GDM1 (cell line): ENCODE measurements at regions not wholly inside any gene's neighbourhood (a gene's known extent, or its start where the extent isn't known, plus 50 kb on each side); places are given as distances from the start of the nearest gene placed in this dataset.

Experiments used
- DNase-seq: peaks from one replicate; lab custom pipeline; 2025; lab: John Stamatoyannopoulos, UW

DNA sequence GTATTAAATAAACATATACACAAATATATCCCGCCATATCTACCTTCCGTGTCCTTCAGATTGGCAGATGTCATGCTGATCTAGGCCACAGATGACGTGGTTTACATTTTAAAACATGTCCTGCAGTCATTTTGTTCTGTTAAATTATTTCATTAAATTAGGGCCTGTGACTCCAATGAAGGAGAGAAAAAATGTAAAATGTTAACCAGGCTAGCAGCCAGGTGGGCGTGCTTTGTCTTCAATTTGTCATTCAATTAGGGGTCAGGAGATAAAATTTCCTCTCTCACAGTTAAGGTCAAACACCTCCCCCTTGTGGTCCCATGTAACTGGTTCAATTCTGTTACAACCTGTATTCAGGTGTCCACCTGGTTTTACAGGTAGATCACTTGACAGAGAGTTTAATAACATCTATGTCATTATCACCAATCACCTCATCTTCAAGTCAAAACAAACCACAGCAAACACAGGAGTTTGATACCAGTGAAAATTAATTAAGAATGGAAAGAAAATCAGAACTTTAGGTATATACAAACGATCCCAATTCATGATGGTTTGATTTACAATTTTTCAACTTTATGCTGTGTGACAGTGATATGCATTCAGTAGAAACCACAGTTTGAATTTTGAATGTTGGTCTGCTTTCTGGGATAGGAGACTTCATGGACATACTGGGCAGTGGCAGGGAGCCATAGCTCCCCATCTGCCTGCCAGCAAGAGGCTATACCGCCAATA lies 339.4 kb downstream of the CMPK2 start:
- no peak for DNase-seq

GRCh38 chr2:6531304-6531703 lies 334.4 kb downstream of the CMPK2 start:
- no peak for DNase-seq

DNA sequence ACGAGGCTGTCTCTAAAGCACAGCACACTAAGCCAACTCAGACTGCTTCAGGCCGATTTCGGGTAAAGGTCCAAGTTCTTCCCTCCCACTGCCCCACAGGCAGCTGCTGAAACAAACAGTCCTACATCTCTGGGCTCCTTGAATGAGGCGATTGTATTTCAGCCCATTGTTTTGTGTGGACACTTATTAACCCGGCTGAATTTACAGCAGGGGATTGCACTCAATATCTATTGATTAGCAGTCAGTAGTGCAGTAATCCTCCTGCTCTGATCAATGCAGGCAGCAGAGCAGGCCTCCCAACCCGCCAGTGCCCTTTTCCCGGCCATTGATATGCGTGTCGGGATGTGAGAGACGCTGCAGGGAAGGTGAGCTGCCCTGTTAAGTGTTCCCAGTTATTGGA lies 330.1 kb downstream of the CMPK2 start:
- no peak for DNase-seq

- DNase-seq = no peak
Observed at GRCh38 chr2:6538607-6539006, 327.1 kb downstream of the CMPK2 start.

- DNase-seq = no peak
Observed at GRCh38 chr2:6545336-6545735, 320.4 kb downstream of the CMPK2 start.

GRCh38 chr2:6545795-6546194 lies 319.9 kb downstream of the CMPK2 start:
- no peak for DNase-seq

DNA sequence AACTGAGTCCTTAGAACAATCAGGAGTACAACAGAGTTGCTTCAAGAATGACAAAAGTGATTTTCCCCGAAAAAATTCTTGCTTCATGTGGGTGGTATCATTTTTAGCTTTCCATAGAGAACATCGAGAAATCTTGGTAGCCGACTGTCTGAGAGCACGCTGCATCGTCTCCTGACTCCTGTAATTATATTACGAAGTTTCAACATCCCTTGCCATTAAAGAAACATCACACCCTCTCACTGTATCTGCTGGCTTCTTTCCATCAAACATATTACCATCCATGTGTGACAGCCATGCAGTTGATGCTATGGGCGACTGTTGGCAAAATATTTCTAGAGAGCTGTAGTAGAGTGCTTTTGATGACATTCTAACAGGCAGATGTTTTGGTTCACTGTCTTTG lies 311.2 kb downstream of the CMPK2 start:
- DNase-seq = no peak

- no peak for DNase-seq
Observed at GRCh38 chr2:6556755-6557154, 309.0 kb downstream of the CMPK2 start.

- no peak for DNase-seq
Observed at GRCh38 chr2:6557737-6558136, 308.0 kb downstream of the CMPK2 start.

- no peak for DNase-seq
Observed at GRCh38 chr2:6562771-6563170, 302.9 kb downstream of the CMPK2 start.

GRCh38 chr2:6564326-6564725 lies 301.4 kb downstream of the CMPK2 start:
- DNase-seq = no peak

- DNase-seq = no peak
Observed at GRCh38 chr2:6574121-6574520, 291.6 kb downstream of the CMPK2 start.

GRCh38 chr2:6576302-6576701 lies 289.4 kb downstream of the CMPK2 start:
- no peak for DNase-seq

- no peak for DNase-seq
Observed at GRCh38 chr2:6577960-6578359, 287.7 kb downstream of the CMPK2 start.

- no peak for DNase-seq
Observed at GRCh38 chr2:6578416-6578815, 287.3 kb downstream of the CMPK2 start.

- DNase-seq = no peak
Observed at GRCh38 chr2:6579281-6579680, 286.4 kb downstream of the CMPK2 start.

- no peak for DNase-seq
Observed at GRCh38 chr2:6580982-6581381, 284.7 kb downstream of the CMPK2 start.

DNA sequence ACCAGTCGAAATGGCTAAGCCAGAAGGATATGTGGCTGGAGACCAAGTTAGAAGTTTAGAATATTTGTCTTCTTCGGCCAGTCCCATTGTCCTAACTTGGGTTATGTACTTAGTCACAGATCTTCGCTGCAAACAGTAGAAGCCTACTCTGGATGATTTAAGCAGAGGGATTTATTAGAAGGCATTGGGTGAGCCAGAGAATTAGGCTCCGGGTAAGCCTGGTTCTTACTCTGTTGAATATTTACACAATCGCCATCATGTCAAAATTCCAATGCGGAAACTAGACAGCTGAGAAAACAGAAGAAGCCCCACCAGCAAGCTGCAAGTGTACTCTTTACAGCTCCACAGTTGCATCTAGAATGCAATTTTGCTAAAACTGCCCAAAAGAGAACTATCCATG lies 276.6 kb downstream of the CMPK2 start:
- no peak for DNase-seq

DNA sequence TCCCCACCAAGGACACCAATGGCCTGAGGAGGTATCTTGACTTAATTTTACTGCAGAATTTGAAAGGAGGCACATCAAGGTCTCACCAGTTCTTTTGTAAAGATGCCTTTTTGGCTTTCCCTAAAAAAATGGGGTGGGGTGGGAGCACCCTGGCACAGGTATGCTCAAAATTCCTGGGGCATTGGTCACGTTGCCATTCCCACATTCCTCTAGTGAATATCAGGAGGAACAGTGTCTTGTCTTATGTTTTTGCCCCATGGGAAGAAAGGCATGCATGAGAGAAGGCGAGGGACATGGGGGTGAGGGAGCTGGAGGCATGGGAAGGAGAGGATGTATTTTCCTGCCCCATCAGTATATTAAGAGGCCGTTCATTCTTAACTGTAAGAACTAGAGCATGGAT lies 275.3 kb downstream of the CMPK2 start:
- no peak for DNase-seq

DNA sequence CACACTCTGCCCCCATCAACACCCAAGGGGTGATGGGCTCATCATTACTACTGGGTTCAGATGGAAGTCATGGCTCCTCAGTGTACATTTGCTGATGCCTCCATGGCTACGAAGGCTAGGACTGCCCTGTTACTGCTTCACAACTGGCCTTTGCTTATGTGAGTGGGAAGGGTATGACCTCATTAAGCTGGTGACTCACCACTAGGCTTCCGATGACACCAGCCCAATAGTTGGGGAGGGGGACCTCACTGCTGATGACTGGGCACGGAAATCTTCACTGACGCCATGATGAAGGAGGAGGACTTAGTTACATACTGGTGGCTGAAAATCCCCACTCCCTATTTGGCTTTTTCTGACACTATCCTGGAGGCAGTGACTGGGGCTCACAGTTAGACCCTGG lies 263.2 kb downstream of the CMPK2 start:
- no peak for DNase-seq

- DNase-seq = no peak
Observed at GRCh38 chr2:6605836-6606505, 259.7 kb downstream of the CMPK2 start.

DNA sequence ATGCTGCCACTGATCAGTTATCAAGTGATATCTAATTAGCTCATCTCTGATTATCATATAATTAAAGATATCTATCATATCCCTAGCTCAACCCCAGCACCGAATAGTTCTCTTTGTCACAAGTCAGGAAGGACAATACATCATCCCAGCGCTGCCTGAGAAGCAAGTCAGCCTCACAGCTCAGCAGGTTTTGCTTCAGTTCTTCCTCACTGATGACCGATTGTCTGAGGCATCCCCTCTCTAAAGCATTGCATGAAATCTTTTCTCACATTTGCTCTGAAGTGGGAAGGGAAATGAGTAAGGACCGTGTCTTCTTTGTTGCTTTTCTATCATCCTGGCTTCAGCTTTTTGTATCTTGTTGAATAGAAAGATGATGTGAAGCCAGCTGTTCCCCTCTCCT lies 247.9 kb downstream of the CMPK2 start:
- DNase-seq = no peak

DNA sequence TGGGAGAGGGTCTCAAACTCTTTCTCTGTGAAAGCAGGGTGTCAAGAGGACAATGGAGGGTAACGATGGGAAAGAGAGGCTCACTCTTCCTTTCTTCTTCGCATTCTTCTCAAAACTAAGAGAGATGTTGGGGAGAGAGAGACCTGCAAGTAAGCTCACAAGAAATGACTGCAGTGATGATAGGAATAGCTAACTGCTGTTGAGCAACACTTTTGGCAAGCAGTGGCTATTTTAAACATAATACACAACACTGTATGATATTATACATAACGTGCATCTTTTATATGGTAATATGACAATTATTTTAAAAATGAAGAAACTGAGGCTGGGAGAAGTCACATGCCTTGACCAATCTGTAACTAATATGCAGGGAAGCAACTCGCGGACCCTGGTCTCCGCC lies 247.5 kb downstream of the CMPK2 start:
- DNase-seq = no peak

- DNase-seq = no peak
Observed at GRCh38 chr2:6623746-6624145, 242.0 kb downstream of the CMPK2 start.
